ENCODE measurements at regions not wholly inside any gene's neighbourhood (a gene's known extent, or its start where the extent isn't known, plus 50 kb on each side); places are given as distances from the start of the nearest gene placed in this dataset.

- no peak for TF ChIP-seq EP300 (IDR thresholded peaks at IDR 0.05)
- TF ChIP-seq, protein P1, sequence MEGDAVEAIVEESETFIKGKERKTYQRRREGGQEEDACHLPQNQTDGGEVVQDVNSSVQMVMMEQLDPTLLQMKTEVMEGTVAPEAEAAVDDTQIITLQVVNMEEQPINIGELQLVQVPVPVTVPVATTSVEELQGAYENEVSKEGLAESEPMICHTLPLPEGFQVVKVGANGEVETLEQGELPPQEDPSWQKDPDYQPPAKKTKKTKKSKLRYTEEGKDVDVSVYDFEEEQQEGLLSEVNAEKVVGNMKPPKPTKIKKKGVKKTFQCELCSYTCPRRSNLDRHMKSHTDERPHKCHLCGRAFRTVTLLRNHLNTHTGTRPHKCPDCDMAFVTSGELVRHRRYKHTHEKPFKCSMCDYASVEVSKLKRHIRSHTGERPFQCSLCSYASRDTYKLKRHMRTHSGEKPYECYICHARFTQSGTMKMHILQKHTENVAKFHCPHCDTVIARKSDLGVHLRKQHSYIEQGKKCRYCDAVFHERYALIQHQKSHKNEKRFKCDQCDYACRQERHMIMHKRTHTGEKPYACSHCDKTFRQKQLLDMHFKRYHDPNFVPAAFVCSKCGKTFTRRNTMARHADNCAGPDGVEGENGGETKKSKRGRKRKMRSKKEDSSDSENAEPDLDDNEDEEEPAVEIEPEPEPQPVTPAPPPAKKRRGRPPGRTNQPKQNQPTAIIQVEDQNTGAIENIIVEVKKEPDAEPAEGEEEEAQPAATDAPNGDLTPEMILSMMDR (IDR thresholded peaks at IDR 0.05), result no peak
- no peak for TF ChIP-seq POLR2A (IDR thresholded peaks at IDR 0.05)
- TF ChIP-seq POLR2AphosphoS5 (IDR thresholded peaks at IDR 0.05), result no peak
- H3K4me1 ChIP-seq, result no peaks in the 10 kb centered on the region
- no peaks in the 10 kb centered on the region for H3K9me3 ChIP-seq
- H3K27me3 ChIP-seq, result no peaks in the 10 kb centered on the region
- H3K27ac ChIP-seq, result no peak overlapping the region
- DNase-seq (ENCODE audit: low spot score in 2 of 2), result no peak
- H3K4me3 ChIP-seq, result no peak overlapping the region
- 70% methylated on average over 9 of the region's 9 CpGs for WGBS
- no peaks in the 10 kb centered on the region for H3K36me3 ChIP-seq
These were observed 938.0 kb upstream of the FLRT2 start for GRCh38 chr14:84591827-84592445.

GRCh38 chr14:84592770-84593169 lies 937.2 kb upstream of the FLRT2 start:
- Histone ChIP-seq H3K27me3 (no peaks in the 10 kb centered on the region), H3K4me1 (no peaks in the 10 kb centered on the region), H3K27ac (no peak overlapping the region), H3K36me3 (no peaks in the 10 kb centered on the region), H3K4me3 (no peak overlapping the region), H3K9me3 (no peaks in the 10 kb centered on the region)
- DNase-seq (ENCODE audit: low spot score in 2 of 2), result no peak
- TF ChIP-seq, protein P1 (IDR thresholded peaks at IDR 0.05), result no peak
- TF ChIP-seq POLR2AphosphoS5 (IDR thresholded peaks at IDR 0.05) (no peak), POLR2A (IDR thresholded peaks at IDR 0.05) (no peak), EP300 (IDR thresholded peaks at IDR 0.05) (no peak)
- 53% methylated on average over 2 of the region's 2 CpGs for WGBS

GRCh38 chr14:84610086-84610485 lies 919.9 kb upstream of the FLRT2 start:
- TF ChIP-seq, protein P1 (IDR thresholded peaks at IDR 0.05), result no peak
- TF ChIP-seq EP300 (IDR thresholded peaks at IDR 0.05) (no peak), POLR2A (IDR thresholded peaks at IDR 0.05) (no peak), POLR2AphosphoS5 (IDR thresholded peaks at IDR 0.05) (no peak)
- WGBS, result 76% methylated on average over 2 of the region's 2 CpGs

GRCh38 chr14:84622357-84622756 lies 907.6 kb upstream of the FLRT2 start:
- no peaks in the 10 kb centered on the region for H3K27me3 ChIP-seq
- H3K36me3 ChIP-seq, result no peaks in the 10 kb centered on the region
- H3K4me3 ChIP-seq, result no peak overlapping the region
- 67% methylated on average over 3 of the region's 3 CpGs for WGBS
- DNase-seq (ENCODE audit: low spot score in 2 of 2), result no peak
- H3K9me3 ChIP-seq, result no peaks in the 10 kb centered on the region
- no peaks in the 10 kb centered on the region for H3K4me1 ChIP-seq
- H3K27ac ChIP-seq, result no peak overlapping the region
- TF ChIP-seq EP300 (IDR thresholded peaks at IDR 0.05), result no peak
- TF ChIP-seq, protein P1 (IDR thresholded peaks at IDR 0.05), result no peak
- no peak for TF ChIP-seq POLR2A (IDR thresholded peaks at IDR 0.05)
- TF ChIP-seq POLR2AphosphoS5 (IDR thresholded peaks at IDR 0.05), result no peak

More at GRCh38 chr14:84610086-84610485, 919.9 kb upstream of the FLRT2 start:
- DNase-seq (ENCODE audit: low spot score in 2 of 2), result no peak
- H3K4me3 ChIP-seq, result no peak overlapping the region
- H3K9me3 ChIP-seq, result no peaks in the 10 kb centered on the region
- no peak overlapping the region for H3K27ac ChIP-seq
- H3K4me1 ChIP-seq, result no peaks in the 10 kb centered on the region
- no peaks in the 10 kb centered on the region for H3K27me3 ChIP-seq
- no peaks in the 10 kb centered on the region for H3K36me3 ChIP-seq

GRCh38 chr14:84643446-84643845 lies 886.5 kb upstream of the FLRT2 start:
- no peaks in the 10 kb centered on the region for H3K4me1 ChIP-seq
- DNase-seq (ENCODE audit: low spot score in 2 of 2), result no peak
- no peaks in the 10 kb centered on the region for H3K27me3 ChIP-seq
- WGBS, result 76% methylated on average over 3 of the region's 3 CpGs
- H3K36me3 ChIP-seq, result no peaks in the 10 kb centered on the region
- no peaks in the 10 kb centered on the region for H3K9me3 ChIP-seq
- no peak overlapping the region for H3K27ac ChIP-seq
- TF ChIP-seq POLR2AphosphoS5 (IDR thresholded peaks at IDR 0.05) (no peak), POLR2A (IDR thresholded peaks at IDR 0.05) (no peak)
- no peak overlapping the region for H3K4me3 ChIP-seq
